OCI-LY3 (cell line): ENCODE measurements at regions not wholly inside any gene's neighbourhood (a gene's known extent, or its start where the extent isn't known, plus 50 kb on each side); places are given as distances from the start of the nearest gene placed in this dataset.

ENCODE experiments used
- EZH2phosphoT487 ChIP-seq: fragments of 200-600 bp; shearing (Covaris generic); IDR thresholded peaks from 2 replicates; pipeline ENCODE4 v1.6.1; 2018; ENCODE audit warnings: antibody characterized with exemption, mixed run types, low read depth
- TF ChIP-seq, protein P1 (sequence below): fragments of 200-600, 300-600 bp; sonication (generic); IDR thresholded peaks from 2 replicates; pipeline ENCODE4 v1.5.1; 2014; ENCODE audit warnings: antibody characterized with exemption, low read length, low read depth

GRCh38 chr3:189375532-189375931 lies 203.8 kb downstream of the TPRG1 start:
- TF ChIP-seq, protein P1, sequence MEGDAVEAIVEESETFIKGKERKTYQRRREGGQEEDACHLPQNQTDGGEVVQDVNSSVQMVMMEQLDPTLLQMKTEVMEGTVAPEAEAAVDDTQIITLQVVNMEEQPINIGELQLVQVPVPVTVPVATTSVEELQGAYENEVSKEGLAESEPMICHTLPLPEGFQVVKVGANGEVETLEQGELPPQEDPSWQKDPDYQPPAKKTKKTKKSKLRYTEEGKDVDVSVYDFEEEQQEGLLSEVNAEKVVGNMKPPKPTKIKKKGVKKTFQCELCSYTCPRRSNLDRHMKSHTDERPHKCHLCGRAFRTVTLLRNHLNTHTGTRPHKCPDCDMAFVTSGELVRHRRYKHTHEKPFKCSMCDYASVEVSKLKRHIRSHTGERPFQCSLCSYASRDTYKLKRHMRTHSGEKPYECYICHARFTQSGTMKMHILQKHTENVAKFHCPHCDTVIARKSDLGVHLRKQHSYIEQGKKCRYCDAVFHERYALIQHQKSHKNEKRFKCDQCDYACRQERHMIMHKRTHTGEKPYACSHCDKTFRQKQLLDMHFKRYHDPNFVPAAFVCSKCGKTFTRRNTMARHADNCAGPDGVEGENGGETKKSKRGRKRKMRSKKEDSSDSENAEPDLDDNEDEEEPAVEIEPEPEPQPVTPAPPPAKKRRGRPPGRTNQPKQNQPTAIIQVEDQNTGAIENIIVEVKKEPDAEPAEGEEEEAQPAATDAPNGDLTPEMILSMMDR: no peak
- no peak for TF ChIP-seq EZH2phosphoT487
